Peyer's patch (tissue), 4 donors: ENCODE measurements at regions not wholly inside any gene's neighbourhood (a gene's known extent, or its start where the extent isn't known, plus 50 kb on each side); places are given as distances from the start of the nearest gene placed in this dataset.

Experiments
- DNase-seq, 3 donors: peaks; one replicate each; pipeline ENCODE4 v3.0.0-alpha.2; 2017 to 2019
- H3K27ac ChIP-seq, 4 donors: fragments of 200-600 bp; sonication (generic); one replicate each; pipeline ENCODE4 v1.5.1; 2016 to 2019
- H3K27me3 ChIP-seq, 2 donors: fragments of 200-600 bp; sonication (generic); one replicate each; pipeline ENCODE4 v1.5.1; 2019
- H3K36me3 ChIP-seq, 3 donors: fragments of 200-600 bp; sonication (generic); one replicate each; pipeline ENCODE4 v1.5.1; 2016 to 2019
- H3K4me1 ChIP-seq, 4 donors: fragments of 200-600 bp; sonication (generic); one replicate each; pipeline ENCODE4 v1.5.1; 2016 to 2019
- H3K4me3 ChIP-seq, 4 donors: fragments of 200-600 bp; sonication (generic); 1 replicate in 3 of 4; 2 replicates in 1 of 4; pipeline ENCODE4 v1.5.1; 2016 to 2019; ENCODE audit warnings: mild to moderate bottlenecking in 1 of 4
- H3K9me3 ChIP-seq, 4 donors: fragments of 200-600 bp; sonication (generic); one replicate each; pipeline ENCODE4 v1.5.1; 2016 to 2019; ENCODE audit warnings: mild to moderate bottlenecking in 1 of 4
- POLR2A ChIP-seq, 2 donors: fragments of 450-650 bp; IDR thresholded peaks; one replicate each; pipeline ENCODE4 v1.5.1; 2017; ENCODE audit warnings: antibody characterized with exemption in 2 of 2, mild to moderate bottlenecking in 2 of 2, moderate library complexity in 2 of 2
- TF ChIP-seq, protein P1 (sequence below), 6 experiments: fragments of 450-650 bp in 4 of 6; fragments of 200-600 bp in 2 of 6; sonication (generic) in 1 of 6; IDR thresholded peaks; one replicate each; pipeline ENCODE4 v1.5.1; 2017 to 2019; ENCODE audit warnings: antibody characterized with exemption in 6 of 6, mild to moderate bottlenecking in 3 of 6, moderate library complexity in 1 of 6

DNA sequence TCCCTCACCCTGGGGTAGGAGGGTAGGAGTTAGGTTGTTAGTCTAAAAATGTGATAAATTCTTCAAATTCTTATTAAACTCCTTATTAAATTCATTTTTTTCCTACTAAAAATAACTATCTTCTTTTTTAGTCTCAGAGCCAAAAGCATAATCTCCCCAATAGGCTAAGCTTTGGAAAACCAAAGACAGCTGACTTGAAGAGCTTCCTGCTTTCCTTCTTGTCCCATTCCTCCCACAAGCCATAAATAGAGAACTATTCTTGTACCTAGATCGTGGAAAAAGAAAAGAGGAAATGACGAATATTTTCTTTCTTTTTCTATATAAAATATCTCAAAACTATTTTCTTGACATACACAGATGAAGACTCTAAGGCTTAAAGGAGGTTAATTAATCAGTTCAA is 486.9 kb downstream of the CDH8 start:
- no peaks in the 10 kb centered on the region for H3K4me1 ChIP-seq
- no peak overlapping the region for H3K27ac ChIP-seq
- no peaks in the 10 kb centered on the region for H3K9me3 ChIP-seq
- no peaks in the 10 kb centered on the region for H3K27me3 ChIP-seq
- no peak for TF ChIP-seq POLR2A (IDR thresholded peaks at IDR 0.05)
- TF ChIP-seq, protein P1, sequence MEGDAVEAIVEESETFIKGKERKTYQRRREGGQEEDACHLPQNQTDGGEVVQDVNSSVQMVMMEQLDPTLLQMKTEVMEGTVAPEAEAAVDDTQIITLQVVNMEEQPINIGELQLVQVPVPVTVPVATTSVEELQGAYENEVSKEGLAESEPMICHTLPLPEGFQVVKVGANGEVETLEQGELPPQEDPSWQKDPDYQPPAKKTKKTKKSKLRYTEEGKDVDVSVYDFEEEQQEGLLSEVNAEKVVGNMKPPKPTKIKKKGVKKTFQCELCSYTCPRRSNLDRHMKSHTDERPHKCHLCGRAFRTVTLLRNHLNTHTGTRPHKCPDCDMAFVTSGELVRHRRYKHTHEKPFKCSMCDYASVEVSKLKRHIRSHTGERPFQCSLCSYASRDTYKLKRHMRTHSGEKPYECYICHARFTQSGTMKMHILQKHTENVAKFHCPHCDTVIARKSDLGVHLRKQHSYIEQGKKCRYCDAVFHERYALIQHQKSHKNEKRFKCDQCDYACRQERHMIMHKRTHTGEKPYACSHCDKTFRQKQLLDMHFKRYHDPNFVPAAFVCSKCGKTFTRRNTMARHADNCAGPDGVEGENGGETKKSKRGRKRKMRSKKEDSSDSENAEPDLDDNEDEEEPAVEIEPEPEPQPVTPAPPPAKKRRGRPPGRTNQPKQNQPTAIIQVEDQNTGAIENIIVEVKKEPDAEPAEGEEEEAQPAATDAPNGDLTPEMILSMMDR (IDR thresholded peaks at IDR 0.05): no peak
- no peaks in the 10 kb centered on the region for H3K36me3 ChIP-seq
- DNase-seq: no peak
- H3K4me3 ChIP-seq: no peak overlapping the region

DNA sequence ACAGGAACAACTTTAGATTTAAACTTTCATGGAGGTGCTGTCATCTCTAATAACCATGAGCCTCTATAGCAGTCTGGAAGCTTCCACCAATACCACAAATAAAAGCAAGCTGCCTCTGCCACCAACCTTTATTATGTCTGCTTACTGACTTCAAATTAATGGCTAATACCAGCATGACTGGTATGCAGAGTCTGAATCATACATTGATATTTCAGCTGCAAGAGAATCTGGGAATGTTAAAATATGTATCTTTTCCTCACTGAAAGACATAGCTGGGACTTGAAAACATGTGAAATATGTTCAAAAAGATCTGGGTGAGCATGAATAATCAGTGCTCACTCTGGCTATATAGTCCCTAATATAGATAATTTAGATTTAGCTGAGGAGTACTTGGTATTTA is 488.6 kb downstream of the CDH8 start:
- no peak for DNase-seq
- Histone ChIP-seq H3K27ac (no peak overlapping the region), H3K36me3 (no peaks in the 10 kb centered on the region), H3K4me3 (no peak overlapping the region), H3K27me3 (no peaks in the 10 kb centered on the region), H3K9me3 (no peaks in the 10 kb centered on the region), H3K4me1 (no peaks in the 10 kb centered on the region)
- TF ChIP-seq, protein P1 (IDR thresholded peaks at IDR 0.05): no peak
- TF ChIP-seq POLR2A (IDR thresholded peaks at IDR 0.05): no peak

DNA sequence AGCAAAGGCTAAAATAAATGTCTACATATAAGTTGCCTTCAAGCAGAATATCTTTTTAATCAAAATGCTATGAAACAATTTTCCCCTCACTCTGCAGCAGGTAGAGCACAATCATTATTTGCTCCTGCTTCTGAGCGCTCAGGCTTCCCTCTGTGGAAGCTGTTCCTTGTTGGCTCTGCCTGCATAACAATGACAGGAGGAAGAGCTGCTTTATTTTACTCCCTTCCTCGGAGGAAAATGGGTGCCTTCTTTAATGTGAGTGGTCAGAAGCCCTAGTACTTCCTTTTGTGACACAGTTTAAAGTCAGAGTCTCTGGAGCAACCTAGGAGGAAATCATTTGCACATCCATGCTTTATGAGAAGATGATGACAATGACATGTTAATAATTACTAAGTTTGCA is 492.1 kb downstream of the CDH8 start:
- no peak for DNase-seq
- Histone ChIP-seq H3K27me3 (no peaks in the 10 kb centered on the region), H3K4me1 (no peaks in the 10 kb centered on the region), H3K36me3 (no peaks in the 10 kb centered on the region), H3K9me3 (no peaks in the 10 kb centered on the region), H3K27ac (no peak overlapping the region), H3K4me3 (no peak overlapping the region)
- TF ChIP-seq, protein P1 (IDR thresholded peaks at IDR 0.05): no peak
- no peak for TF ChIP-seq POLR2A (IDR thresholded peaks at IDR 0.05)

DNA sequence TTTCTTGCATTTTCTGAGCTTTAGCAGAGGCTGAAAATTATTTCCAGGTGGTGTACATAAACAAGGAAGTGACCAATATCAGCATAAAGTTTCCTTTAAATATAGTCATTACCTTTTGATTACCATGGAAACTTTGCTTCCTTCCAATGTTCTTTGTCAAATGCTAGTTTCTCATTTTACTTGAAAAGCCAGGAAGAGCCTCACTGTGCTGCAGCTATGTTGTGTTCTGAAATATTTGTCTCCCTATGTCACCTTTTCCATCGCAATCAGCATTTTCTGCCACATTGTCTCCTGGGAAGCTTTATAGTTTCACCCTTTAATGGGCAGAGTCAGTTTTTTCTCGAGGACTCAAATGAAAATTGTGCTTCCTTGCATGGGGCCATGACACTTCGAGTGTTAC is 496.0 kb downstream of the CDH8 start:
- H3K27me3 ChIP-seq: no peaks in the 10 kb centered on the region
- no peaks in the 10 kb centered on the region for H3K4me1 ChIP-seq
- TF ChIP-seq POLR2A (IDR thresholded peaks at IDR 0.05): no peak
- TF ChIP-seq, protein P1 (IDR thresholded peaks at IDR 0.05): no peak
- H3K27ac ChIP-seq: no peak overlapping the region
- no peak overlapping the region for H3K4me3 ChIP-seq
- H3K9me3 ChIP-seq: no peaks in the 10 kb centered on the region
- DNase-seq: no peak
- no peaks in the 10 kb centered on the region for H3K36me3 ChIP-seq

DNA sequence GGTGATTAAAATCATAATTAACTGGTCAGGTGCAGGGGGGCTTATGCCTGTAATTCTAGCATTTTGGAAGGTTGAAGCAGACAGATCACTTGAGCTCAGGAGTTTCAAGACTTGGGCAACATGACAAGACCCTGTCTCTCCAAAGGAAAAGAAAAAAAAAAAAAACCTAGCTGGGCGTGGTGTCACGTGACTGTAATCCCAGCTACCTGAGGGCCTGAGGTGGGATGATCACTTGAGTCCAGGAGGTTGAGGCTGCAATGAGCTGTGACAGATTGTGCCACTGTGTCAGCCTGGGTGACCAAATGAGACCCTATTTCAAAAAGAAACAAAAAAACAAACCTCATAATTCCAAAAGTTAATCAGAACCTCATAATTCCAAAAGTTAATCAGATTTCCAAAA is 505.5 kb downstream of the CDH8 start:
- TF ChIP-seq, protein P1 (IDR thresholded peaks at IDR 0.05): no peak
- no peak for TF ChIP-seq POLR2A (IDR thresholded peaks at IDR 0.05)

DNA sequence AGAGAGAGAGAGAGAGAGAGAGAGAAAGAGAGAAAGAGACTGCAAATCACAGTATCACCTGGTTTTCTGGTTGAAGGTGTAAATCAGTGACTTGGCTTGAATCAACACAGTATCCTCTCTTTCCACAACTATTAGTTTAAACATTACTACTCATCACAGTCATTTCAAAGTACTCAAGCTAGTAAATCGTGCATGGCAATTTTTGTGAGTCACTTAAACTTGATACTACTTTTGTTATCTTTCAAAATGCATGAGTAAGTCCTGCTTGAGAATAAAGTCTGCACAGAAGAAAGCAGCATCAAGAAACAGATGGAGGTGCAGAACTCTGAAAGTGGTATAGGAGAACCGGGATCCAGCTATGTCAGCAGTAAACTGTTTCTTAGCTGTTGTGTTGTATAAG is 535.4 kb downstream of the CDH8 start:
- no peak for TF ChIP-seq POLR2A (IDR thresholded peaks at IDR 0.05)
- TF ChIP-seq, protein P1 (IDR thresholded peaks at IDR 0.05): no peak

More for the DNA sequence above, 505.5 kb downstream of the CDH8 start:
- H3K27me3 ChIP-seq: no peaks in the 10 kb centered on the region
- H3K4me1 ChIP-seq: no peaks in the 10 kb centered on the region
- no peaks in the 10 kb centered on the region for H3K36me3 ChIP-seq
- no peak overlapping the region for H3K4me3 ChIP-seq
- H3K9me3 ChIP-seq: peaks cover 0 to 6% (median 0%) of the 10 kb centered on the region in 4 donors
- no peak overlapping the region for H3K27ac ChIP-seq
- no peak for DNase-seq

More for the DNA sequence above, 535.4 kb downstream of the CDH8 start:
- H3K9me3 ChIP-seq: no peaks in the 10 kb centered on the region
- no peak overlapping the region for H3K4me3 ChIP-seq
- DNase-seq: no peak
- no peaks in the 10 kb centered on the region for H3K4me1 ChIP-seq
- H3K36me3 ChIP-seq: no peaks in the 10 kb centered on the region
- H3K27ac ChIP-seq: no peak overlapping the region
- no peaks in the 10 kb centered on the region for H3K27me3 ChIP-seq
